Caco-2 (cell line): ENCODE measurements at regions not wholly inside any gene's neighbourhood (a gene's known extent, or its start where the extent isn't known, plus 50 kb on each side); places are given as distances from the start of the nearest gene placed in this dataset.

Experiments
- BruUV-seq: library from RNA; stranded (reverse); fragments of 400-500 nt; replicated peaks from 2 replicates; lab custom pipeline; 2021; lab: Mats Ljungman, UMichigan
- CTCF ChIA-PET: fragments of 300-600 bp; sonication (Branson Sonifier 250); formaldehyde crosslinking; loops from one replicate; lab custom pipeline; 2022; ENCODE audit warnings: antibody characterized with exemption; lab: Charles Lee
- POLR2A ChIA-PET: fragments of 300-600 bp; sonication (Branson Sonifier 250); formaldehyde crosslinking; loops from one replicate; lab custom pipeline; 2022; ENCODE audit warnings: antibody characterized with exemption; lab: Charles Lee
- DNase-seq, 2 experiments: peaks; one replicate each; pipeline versions ENCODE4 v3.0.0 to v3.0.0-alpha.2; 2020 to 2022
- H3K27me3 ChIP-seq: replicated peaks from 2 replicates; pipeline ENCODE4 v1.6.0; 2011; ENCODE audit warnings: low read length; ENCODE audit not compliant: control insufficient read depth, insufficient read depth
- H3K36me3 ChIP-seq: 2 replicates; pipeline ENCODE4 v1.5.1; 2011; ENCODE audit warnings: low read length; ENCODE audit not compliant: control insufficient read depth, insufficient read depth
- H3K4me1 ChIP-seq: fragments of 250-450 bp; sonication (Bioruptor Pico); 2 replicates; pipeline ENCODE4 v1.5.1; 2020; ENCODE audit warnings: mild to moderate bottlenecking
- H3K4me3 ChIP-seq: 2 replicates; pipeline ENCODE4 v1.5.1; 2011; ENCODE audit warnings: low read depth, mild to moderate bottlenecking, control low read depth, low read length
- H3K9me3 ChIP-seq: fragments of 250-450 bp; sonication (Bioruptor Pico); 2 replicates; pipeline ENCODE4 v1.5.1; 2020; ENCODE audit warnings: mild to moderate bottlenecking, moderate library complexity
- H3K27ac Mint-ChIP-seq: one replicate; pipeline ENCODE4 v1.8.0; 2022; ENCODE audit warnings: mixed read lengths; ENCODE audit not compliant: unreplicated experiment
- H3K27me3 Mint-ChIP-seq: one replicate; pipeline ENCODE4 v1.8.0; 2022; ENCODE audit warnings: mixed read lengths; ENCODE audit not compliant: insufficient read depth, unreplicated experiment
- H3K36me3 Mint-ChIP-seq: one replicate; pipeline ENCODE4 v1.8.0; 2022; ENCODE audit warnings: mild to moderate bottlenecking, mixed read lengths; ENCODE audit not compliant: insufficient read depth, unreplicated experiment
- H3K4me1 Mint-ChIP-seq: one replicate; pipeline ENCODE4 v1.8.0; 2022; ENCODE audit warnings: low read depth, mixed read lengths; ENCODE audit not compliant: unreplicated experiment
- H3K4me3 Mint-ChIP-seq: one replicate; pipeline ENCODE4 v1.8.0; 2022; ENCODE audit warnings: mild to moderate bottlenecking, moderate library complexity, mixed read lengths; ENCODE audit not compliant: unreplicated experiment
- H3K9me3 Mint-ChIP-seq: one replicate; pipeline ENCODE4 v1.8.0; 2022; ENCODE audit warnings: mixed read lengths; ENCODE audit not compliant: unreplicated experiment
- intact Hi-C: fragments of 100-400 bp; cut with micrococcal nuclease; formaldehyde crosslinking; loops from one replicate; pipeline ENCODE4 v1.10.0; 2022; ENCODE audit not compliant: unreplicated experiment
- TF ChIP-seq, protein P1 (sequence below), 2 experiments: fragments of 200-600 bp in 1 of 2; IDR thresholded peaks; 1 replicate in 1 of 2; 2 replicates in 1 of 2; pipeline versions ENCODE4 v1.5.1 to v1.8.0; 2011 to 2022; ENCODE audit warnings: antibody characterized with exemption in 1 of 2, control low read depth in 1 of 2, inconsistent platforms in 1 of 2, low read depth in 1 of 2, low read length in 1 of 2, mild to moderate bottlenecking in 1 of 2, moderate library complexity in 1 of 2; ENCODE audit not compliant: insufficient read depth in 1 of 2, severe bottlenecking in 1 of 2, unreplicated experiment in 1 of 2

- TF ChIP-seq, protein P1, sequence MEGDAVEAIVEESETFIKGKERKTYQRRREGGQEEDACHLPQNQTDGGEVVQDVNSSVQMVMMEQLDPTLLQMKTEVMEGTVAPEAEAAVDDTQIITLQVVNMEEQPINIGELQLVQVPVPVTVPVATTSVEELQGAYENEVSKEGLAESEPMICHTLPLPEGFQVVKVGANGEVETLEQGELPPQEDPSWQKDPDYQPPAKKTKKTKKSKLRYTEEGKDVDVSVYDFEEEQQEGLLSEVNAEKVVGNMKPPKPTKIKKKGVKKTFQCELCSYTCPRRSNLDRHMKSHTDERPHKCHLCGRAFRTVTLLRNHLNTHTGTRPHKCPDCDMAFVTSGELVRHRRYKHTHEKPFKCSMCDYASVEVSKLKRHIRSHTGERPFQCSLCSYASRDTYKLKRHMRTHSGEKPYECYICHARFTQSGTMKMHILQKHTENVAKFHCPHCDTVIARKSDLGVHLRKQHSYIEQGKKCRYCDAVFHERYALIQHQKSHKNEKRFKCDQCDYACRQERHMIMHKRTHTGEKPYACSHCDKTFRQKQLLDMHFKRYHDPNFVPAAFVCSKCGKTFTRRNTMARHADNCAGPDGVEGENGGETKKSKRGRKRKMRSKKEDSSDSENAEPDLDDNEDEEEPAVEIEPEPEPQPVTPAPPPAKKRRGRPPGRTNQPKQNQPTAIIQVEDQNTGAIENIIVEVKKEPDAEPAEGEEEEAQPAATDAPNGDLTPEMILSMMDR (IDR thresholded peaks at IDR 0.05; ENCODE audit: insufficient read depth in 1 of 2, low read depth in 1 of 2, low read length in 1 of 2, severe bottlenecking in 1 of 2, unreplicated experiment in 1 of 2): no peak
- ChIA-PET CTCF (no interaction called here), POLR2A (no interaction called here)
- Histone ChIP-seq H3K36me3 (no peaks in the 10 kb centered on the region), H3K9me3 (no peaks in the 10 kb centered on the region), H3K4me3 (no peak overlapping the region), H3K4me1 (no peaks in the 10 kb centered on the region), H3K27me3 (no peaks in the 10 kb centered on the region)
- no peak overlapping the region for H3K4me3 Mint-ChIP-seq
- no peaks in the 10 kb centered on the region for H3K36me3 Mint-ChIP-seq
- no TSS peak for BruUV-seq
- H3K27me3 Mint-ChIP-seq: no peaks in the 10 kb centered on the region
- no peaks in the 10 kb centered on the region for H3K4me1 Mint-ChIP-seq
- H3K27ac Mint-ChIP-seq: no peak overlapping the region
- intact Hi-C loops: no loop called here
- peaks cover 4% of the 10 kb centered on the region for H3K9me3 Mint-ChIP-seq
- DNase-seq: no peak
Measured at GRCh38 chr3:163852233-163852632, 1226.1 kb downstream of the SI start.

DNA sequence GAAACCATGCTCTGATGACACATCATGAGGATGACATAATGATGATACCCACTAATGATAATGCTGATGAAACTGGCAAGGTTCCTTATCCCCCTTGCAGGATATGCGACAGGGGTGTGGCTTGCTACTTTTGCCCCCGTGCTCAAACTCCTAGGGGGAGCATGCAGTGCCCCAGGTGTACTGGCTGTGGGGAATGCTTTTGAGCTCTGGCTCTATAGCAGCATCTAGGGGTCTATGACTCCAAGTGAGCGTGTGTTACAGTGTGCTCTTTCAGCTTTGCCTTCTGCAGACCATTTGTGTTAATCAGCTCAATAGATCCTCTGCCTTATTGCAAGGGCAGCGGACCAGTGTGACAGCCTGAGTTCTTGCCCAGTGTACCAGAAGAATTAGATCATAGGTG lies 1239.5 kb downstream of the SI start:
- no peak for DNase-seq
- no peaks in the 10 kb centered on the region for H3K9me3 Mint-ChIP-seq
- no peaks in the 10 kb centered on the region for H3K36me3 ChIP-seq
- no TSS peak for BruUV-seq
- no peaks in the 10 kb centered on the region for H3K36me3 Mint-ChIP-seq
- no peaks in the 10 kb centered on the region for H3K4me1 Mint-ChIP-seq
- H3K27me3 ChIP-seq: no peaks in the 10 kb centered on the region
- H3K9me3 ChIP-seq: no peaks in the 10 kb centered on the region
- ChIA-PET CTCF (no interaction called here), POLR2A (no interaction called here)
- no peaks in the 10 kb centered on the region for H3K27me3 Mint-ChIP-seq
- no peak overlapping the region for H3K4me3 ChIP-seq
- TF ChIP-seq, protein P1 (IDR thresholded peaks at IDR 0.05; ENCODE audit: insufficient read depth in 1 of 2, low read depth in 1 of 2, low read length in 1 of 2, severe bottlenecking in 1 of 2, unreplicated experiment in 1 of 2): no peak
- H3K4me3 Mint-ChIP-seq: no peak overlapping the region
- intact Hi-C loops: no loop called here
- no peaks in the 10 kb centered on the region for H3K4me1 ChIP-seq
- no peak overlapping the region for H3K27ac Mint-ChIP-seq

DNA sequence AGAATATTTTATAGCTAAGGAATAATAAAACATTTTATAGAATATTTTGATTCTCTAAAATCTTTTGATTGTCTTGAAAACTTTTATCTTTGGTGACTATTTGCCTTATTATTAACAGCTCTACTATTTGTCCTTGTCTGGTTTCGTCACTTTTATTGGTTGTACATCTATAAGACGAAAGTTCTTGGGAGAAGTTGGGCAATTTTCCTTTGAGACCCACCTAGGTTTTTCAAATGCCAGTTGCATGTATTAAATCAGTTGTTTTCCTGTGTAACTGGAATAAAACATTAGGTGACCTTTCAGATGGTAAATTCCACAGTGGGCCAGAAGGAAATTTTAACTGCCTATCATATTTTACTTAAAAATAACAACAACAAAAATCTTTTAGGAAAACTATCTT lies 1245.7 kb downstream of the SI start:
- Mint-ChIP-seq H3K9me3 (no peaks in the 10 kb centered on the region), H3K4me1 (no peaks in the 10 kb centered on the region), H3K27me3 (no peaks in the 10 kb centered on the region), H3K27ac (no peak overlapping the region), H3K36me3 (no peaks in the 10 kb centered on the region), H3K4me3 (no peak overlapping the region)
- intact Hi-C loops: no loop called here
- TF ChIP-seq, protein P1 (IDR thresholded peaks at IDR 0.05; ENCODE audit: insufficient read depth in 1 of 2, low read depth in 1 of 2, low read length in 1 of 2, severe bottlenecking in 1 of 2, unreplicated experiment in 1 of 2): no peak
- no peaks in the 10 kb centered on the region for H3K36me3 ChIP-seq
- H3K9me3 ChIP-seq: no peaks in the 10 kb centered on the region
- ChIA-PET POLR2A (no interaction called here), CTCF (no interaction called here)
- BruUV-seq: no TSS peak
- no peak overlapping the region for H3K4me3 ChIP-seq
- no peak for DNase-seq
- no peaks in the 10 kb centered on the region for H3K4me1 ChIP-seq
- no peaks in the 10 kb centered on the region for H3K27me3 ChIP-seq
